Tibial nerve (tissue), 4 donors: ENCODE measurements at regions not wholly inside any gene's neighbourhood (a gene's known extent, or its start where the extent isn't known, plus 50 kb on each side); places are given as distances from the start of the nearest gene placed in this dataset.

ENCODE experiments used
- DNase-seq, 2 donors: peaks; one replicate each; pipeline ENCODE4 v3.0.0-alpha.2; 2019; ENCODE audit warnings: low spot score in 2 of 2
- H3K27ac ChIP-seq, 4 donors: fragments of 200-600 bp; sonication (generic) in 3 of 4; one replicate each; pipeline ENCODE4 v1.5.1; 2017 to 2019; ENCODE audit warnings: mild to moderate bottlenecking in 1 of 4
- H3K27me3 ChIP-seq, 2 donors: fragments of 200-600 bp; sonication (generic) in 1 of 2; one replicate each; pipeline versions ENCODE4 v1.5.1 to v1.6.0; 2017 to 2019
- H3K36me3 ChIP-seq, 3 donors: fragments of 200-600 bp; sonication (generic); one replicate each; pipeline ENCODE4 v1.5.1; 2018 to 2019
- H3K4me1 ChIP-seq, 4 donors: fragments of 200-600 bp; sonication (generic) in 3 of 4; one replicate each; pipeline ENCODE4 v1.5.1; 2017 to 2019
- H3K4me3 ChIP-seq, 4 donors: fragments of 200-600 bp; sonication (generic) in 3 of 4; one replicate each; pipeline ENCODE4 v1.5.1; 2017 to 2019; ENCODE audit warnings: mild to moderate bottlenecking in 1 of 4, moderate library complexity in 1 of 4
- H3K9me3 ChIP-seq, 4 donors: fragments of 200-600 bp; sonication (generic) in 3 of 4; one replicate each; pipeline ENCODE4 v1.5.1; 2017 to 2019
- CTCF ChIP-seq, 5 experiments: fragments of 200-600 bp in 3 of 5; fragments of 450-650 bp in 2 of 5; sonication (generic) in 3 of 5; IDR thresholded peaks; one replicate each; pipeline ENCODE4 v1.5.1; 2016 to 2019; ENCODE audit warnings: antibody characterized with exemption in 5 of 5, mild to moderate bottlenecking in 3 of 5, moderate library complexity in 2 of 5
- EP300 ChIP-seq, 2 donors: sonication (generic); formaldehyde crosslinking; IDR thresholded peaks; one replicate each; pipeline ENCODE4 v1.6.1; 2017; ENCODE audit warnings: antibody characterized with exemption in 2 of 2, mild to moderate bottlenecking in 1 of 2
- POLR2A ChIP-seq, 2 donors: fragments of 450-650 bp; IDR thresholded peaks; one replicate each; pipeline ENCODE4 v1.6.1; 2017; ENCODE audit warnings: antibody characterized with exemption in 2 of 2, mild to moderate bottlenecking in 2 of 2, moderate library complexity in 2 of 2
- WGBS, 2 donors: methylation state at CpG; one replicate each; pipeline ENCODE4 v1.1.5; 2018; 5-methylcytosine and 5-hydroxymethylcytosine counted together

GRCh38 chr16:5442054-5442453 is 344.5 kb upstream of the EEF2KMT start:
- H3K4me1 ChIP-seq, result no peaks in the 10 kb centered on the region
- no peak overlapping the region for H3K4me3 ChIP-seq
- no peak for TF ChIP-seq CTCF (IDR thresholded peaks at IDR 0.05)
- no peak for TF ChIP-seq POLR2A (IDR thresholded peaks at IDR 0.05)
- no peak for TF ChIP-seq EP300 (IDR thresholded peaks at IDR 0.05)
- peaks cover 0 to 7% (median 0%) of the 10 kb centered on the region in 4 donors for H3K9me3 ChIP-seq
- H3K27me3 ChIP-seq, result no peaks in the 10 kb centered on the region
- WGBS, 2 donors, result 69 to 70% methylated on average over 3 of the region's 3 CpGs
- no peak for DNase-seq
- H3K27ac ChIP-seq, result no peak overlapping the region
- no peaks in the 10 kb centered on the region for H3K36me3 ChIP-seq

- Histone ChIP-seq H3K27ac (no peak overlapping the region), H3K4me3 (no peak overlapping the region), H3K4me1 (no peaks in the 10 kb centered on the region), H3K36me3 (no peaks in the 10 kb centered on the region), H3K27me3 (no peaks in the 10 kb centered on the region), H3K9me3 (peaks cover 0 to 7% (median 0%) of the 10 kb centered on the region in 4 donors)
- no peak for DNase-seq
- TF ChIP-seq CTCF (IDR thresholded peaks at IDR 0.05) (no peak), POLR2A (IDR thresholded peaks at IDR 0.05) (no peak), EP300 (IDR thresholded peaks at IDR 0.05) (no peak)
- 77 to 80% methylated on average over 7 of the region's 7 CpGs for WGBS, 2 donors
Measured at GRCh38 chr16:5438591-5438990, 341.0 kb upstream of the EEF2KMT start.

- no peak overlapping the region for H3K4me3 ChIP-seq
- H3K27ac ChIP-seq, result no peak overlapping the region
- H3K36me3 ChIP-seq, result no peaks in the 10 kb centered on the region
- no peak for DNase-seq
- no peaks in the 10 kb centered on the region for H3K27me3 ChIP-seq
- peaks cover 0 to 3% (median 0%) of the 10 kb centered on the region in 4 donors for H3K9me3 ChIP-seq
- TF ChIP-seq EP300 (IDR thresholded peaks at IDR 0.05), result no peak
- TF ChIP-seq POLR2A (IDR thresholded peaks at IDR 0.05), result no peak
- TF ChIP-seq CTCF (IDR thresholded peaks at IDR 0.05), result no peak
- no peaks in the 10 kb centered on the region for H3K4me1 ChIP-seq
- 49 to 77% methylated on average over 10 of the region's 10 CpGs for WGBS, 2 donors
Measured at GRCh38 chr16:5433587-5433986, 336.0 kb upstream of the EEF2KMT start.

- no peaks in the 10 kb centered on the region for H3K36me3 ChIP-seq
- H3K27me3 ChIP-seq, result no peaks in the 10 kb centered on the region
- no peak overlapping the region for H3K4me3 ChIP-seq
- TF ChIP-seq EP300 (IDR thresholded peaks at IDR 0.05) (no peak), CTCF (IDR thresholded peaks at IDR 0.05) (no peak)
- no peak overlapping the region for H3K27ac ChIP-seq
- H3K9me3 ChIP-seq, result peaks cover 0 to 6% (median 0%) of the 10 kb centered on the region in 4 donors
- 37 to 49% methylated on average over 15 of the region's 15 CpGs for WGBS, 2 donors
- no peak for DNase-seq
- H3K4me1 ChIP-seq, result no peaks in the 10 kb centered on the region
Measured at GRCh38 chr16:5432166-5432565, 334.6 kb upstream of the EEF2KMT start.

GRCh38 chr16:5430598-5430997 is 333.0 kb upstream of the EEF2KMT start:
- Histone ChIP-seq H3K27me3 (no peaks in the 10 kb centered on the region), H3K4me3 (no peak overlapping the region), H3K36me3 (no peaks in the 10 kb centered on the region), H3K4me1 (no peaks in the 10 kb centered on the region), H3K9me3 (peaks cover 0 to 6% (median 0%) of the 10 kb centered on the region in 4 donors), H3K27ac (no peak overlapping the region)
- no peak for TF ChIP-seq POLR2A (IDR thresholded peaks at IDR 0.05)
- no peak for TF ChIP-seq EP300 (IDR thresholded peaks at IDR 0.05)
- no peak for TF ChIP-seq CTCF (IDR thresholded peaks at IDR 0.05)
- no peak for DNase-seq
- 78 to 85% methylated on average over 3 of the region's 3 CpGs for WGBS, 2 donors
